ENCODE measurements at regions not wholly inside any gene's neighbourhood (a gene's known extent, or its start where the extent isn't known, plus 50 kb on each side); places are given as distances from the start of the nearest gene placed in this dataset.

DNA sequence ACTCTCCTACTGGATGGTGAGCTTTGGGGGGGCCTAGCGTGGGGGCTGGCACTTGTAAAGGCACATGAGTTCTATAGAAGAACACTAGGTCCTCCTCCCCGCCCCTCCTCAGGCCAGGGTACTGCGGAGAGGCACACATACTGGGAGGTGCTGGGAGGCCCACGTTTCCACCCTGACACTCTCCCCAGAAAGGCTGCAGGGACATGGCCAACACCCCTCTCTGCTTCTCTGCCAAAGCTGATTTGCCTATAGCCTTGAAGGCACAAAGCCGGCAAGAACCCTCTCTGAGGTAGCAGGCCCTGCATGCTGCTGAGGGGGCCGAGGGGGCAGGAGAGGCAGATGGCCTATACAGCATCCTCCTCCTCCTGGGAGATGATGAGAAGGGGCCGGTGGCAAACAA is 112.8 kb downstream of the BUD13 start:
- no peaks in the 10 kb centered on the region for H3K36me3 ChIP-seq (ENCODE audit: low read depth, missing control alignments)
- H3K4me1 ChIP-seq, result no peaks in the 10 kb centered on the region
- no peak for DNase-seq
- H3K9me3 ChIP-seq, result no peaks in the 10 kb centered on the region
- WGBS, 2 donors, result 68% methylated on average over 7 of the region's 7 CpGs
- H3K27ac ChIP-seq, result no peak overlapping the region
- H3K4me3 ChIP-seq, result no peak overlapping the region
- TF ChIP-seq, protein P1, sequence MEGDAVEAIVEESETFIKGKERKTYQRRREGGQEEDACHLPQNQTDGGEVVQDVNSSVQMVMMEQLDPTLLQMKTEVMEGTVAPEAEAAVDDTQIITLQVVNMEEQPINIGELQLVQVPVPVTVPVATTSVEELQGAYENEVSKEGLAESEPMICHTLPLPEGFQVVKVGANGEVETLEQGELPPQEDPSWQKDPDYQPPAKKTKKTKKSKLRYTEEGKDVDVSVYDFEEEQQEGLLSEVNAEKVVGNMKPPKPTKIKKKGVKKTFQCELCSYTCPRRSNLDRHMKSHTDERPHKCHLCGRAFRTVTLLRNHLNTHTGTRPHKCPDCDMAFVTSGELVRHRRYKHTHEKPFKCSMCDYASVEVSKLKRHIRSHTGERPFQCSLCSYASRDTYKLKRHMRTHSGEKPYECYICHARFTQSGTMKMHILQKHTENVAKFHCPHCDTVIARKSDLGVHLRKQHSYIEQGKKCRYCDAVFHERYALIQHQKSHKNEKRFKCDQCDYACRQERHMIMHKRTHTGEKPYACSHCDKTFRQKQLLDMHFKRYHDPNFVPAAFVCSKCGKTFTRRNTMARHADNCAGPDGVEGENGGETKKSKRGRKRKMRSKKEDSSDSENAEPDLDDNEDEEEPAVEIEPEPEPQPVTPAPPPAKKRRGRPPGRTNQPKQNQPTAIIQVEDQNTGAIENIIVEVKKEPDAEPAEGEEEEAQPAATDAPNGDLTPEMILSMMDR (IDR thresholded peaks at IDR 0.05), result no peak
- TF ChIP-seq POLR2A (IDR thresholded peaks at IDR 0.05), result no peak
- intact Hi-C loops (cut with DNase I; ENCODE audit: low total_unique reads), result no loop called here
- no peaks in the 10 kb centered on the region for H3K27me3 ChIP-seq

DNA sequence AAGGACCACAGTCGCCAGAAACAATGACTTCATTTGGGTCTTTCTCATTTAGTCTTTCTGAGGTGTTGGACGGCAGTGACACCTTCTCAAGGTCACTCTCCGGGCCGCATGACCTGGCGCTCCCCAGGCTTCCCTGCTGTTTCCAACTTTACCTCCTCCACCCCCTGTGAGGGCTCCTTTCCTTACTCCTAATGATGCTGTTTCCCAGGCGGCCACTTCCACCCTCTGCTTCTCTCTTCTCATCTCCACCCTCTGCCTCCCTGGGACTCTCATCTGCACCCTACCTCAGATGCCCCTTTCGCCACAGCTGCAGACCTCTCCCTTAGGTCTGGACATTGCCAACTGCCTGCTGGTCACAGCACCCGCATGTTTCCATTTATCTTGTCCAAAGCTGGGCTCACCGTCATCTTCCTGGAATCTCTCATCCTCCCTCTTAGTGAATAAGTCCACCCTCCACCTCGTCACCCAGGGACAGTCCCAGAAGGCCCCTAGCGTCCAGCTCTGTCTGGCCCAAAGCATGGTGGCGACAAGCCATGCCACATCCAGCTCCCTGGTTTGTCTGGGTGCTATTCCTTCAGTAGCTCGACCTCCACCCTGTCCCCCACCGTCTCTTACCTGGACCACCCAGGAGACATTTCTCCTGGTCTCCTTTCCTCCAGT is 113.8 kb downstream of the BUD13 start:
- H3K27ac ChIP-seq, result no peak overlapping the region
- TF ChIP-seq, protein P1 (IDR thresholded peaks at IDR 0.05), result no peak
- no peak for TF ChIP-seq POLR2A (IDR thresholded peaks at IDR 0.05)
- no peak overlapping the region for H3K4me3 ChIP-seq
- DNase-seq, result no peak
- no peaks in the 10 kb centered on the region for H3K4me1 ChIP-seq
- no peaks in the 10 kb centered on the region for H3K36me3 ChIP-seq (ENCODE audit: low read depth, missing control alignments)
- intact Hi-C loops (cut with DNase I; ENCODE audit: low total_unique reads), result no loop called here
- no peaks in the 10 kb centered on the region for H3K27me3 ChIP-seq
- 88 to 89% methylated on average over 14 of the region's 14 CpGs for WGBS, 2 donors
- H3K9me3 ChIP-seq, result no peaks in the 10 kb centered on the region

DNA sequence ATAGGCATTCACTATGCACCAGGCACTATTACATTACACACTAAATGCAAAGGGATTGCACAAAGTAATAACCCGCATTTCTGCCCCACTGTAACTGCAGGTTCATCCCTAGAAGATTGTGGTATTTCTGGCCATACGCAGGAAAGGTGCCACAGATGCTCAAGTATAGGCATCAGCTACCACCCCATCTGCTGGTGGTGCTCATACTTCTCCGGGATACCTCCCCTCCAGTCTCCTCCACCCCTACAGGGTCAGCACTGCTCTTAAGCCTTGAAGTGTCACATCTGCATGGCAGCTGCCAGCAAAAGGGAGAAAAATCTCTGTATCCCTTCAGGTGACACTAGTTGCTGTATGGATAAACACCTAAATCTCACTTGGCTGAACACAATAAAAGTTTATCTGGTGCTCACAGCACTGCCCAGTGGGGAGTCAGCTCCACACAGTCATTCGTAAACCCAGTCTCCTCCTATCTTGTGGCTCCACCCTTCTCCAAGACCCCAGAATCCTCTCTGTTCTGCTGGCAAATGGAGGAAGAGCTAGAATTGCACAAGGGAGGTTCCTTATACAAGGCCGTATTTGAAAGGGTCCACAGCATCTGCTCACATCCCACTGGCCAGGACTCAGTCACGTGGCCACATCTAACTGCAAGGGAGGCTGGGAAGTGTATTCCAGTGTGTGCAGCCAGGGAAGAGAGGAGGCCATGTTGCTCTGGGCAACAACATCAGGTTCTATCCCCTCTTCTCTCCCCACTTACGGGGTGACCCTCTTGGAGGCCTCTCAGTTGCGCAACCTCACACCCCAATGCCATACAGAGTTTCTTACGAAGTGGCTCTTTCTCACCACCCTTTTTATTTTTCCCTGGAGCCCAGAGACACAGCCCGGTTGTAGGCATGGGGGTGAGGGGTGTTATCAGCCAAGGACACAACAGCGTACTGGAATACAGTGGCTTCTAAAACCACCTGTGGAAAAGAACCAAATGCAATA is 114.7 kb downstream of the BUD13 start:
- TF ChIP-seq POLR2A (IDR thresholded peaks at IDR 0.05), result no peak
- TF ChIP-seq, protein P1 (IDR thresholded peaks at IDR 0.05), result no peak
- WGBS, 2 donors, result 87 to 88% methylated on average over 11 of the region's 11 CpGs
- Histone ChIP-seq H3K4me1 (no peaks in the 10 kb centered on the region), H3K27me3 (no peaks in the 10 kb centered on the region), H3K9me3 (no peaks in the 10 kb centered on the region), H3K4me3 (no peak overlapping the region), H3K36me3 (ENCODE audit: low read depth, missing control alignments) (no peaks in the 10 kb centered on the region), H3K27ac (no peak overlapping the region)
- intact Hi-C loops (cut with DNase I; ENCODE audit: low total_unique reads), result no loop called here
- no peak for DNase-seq

DNA sequence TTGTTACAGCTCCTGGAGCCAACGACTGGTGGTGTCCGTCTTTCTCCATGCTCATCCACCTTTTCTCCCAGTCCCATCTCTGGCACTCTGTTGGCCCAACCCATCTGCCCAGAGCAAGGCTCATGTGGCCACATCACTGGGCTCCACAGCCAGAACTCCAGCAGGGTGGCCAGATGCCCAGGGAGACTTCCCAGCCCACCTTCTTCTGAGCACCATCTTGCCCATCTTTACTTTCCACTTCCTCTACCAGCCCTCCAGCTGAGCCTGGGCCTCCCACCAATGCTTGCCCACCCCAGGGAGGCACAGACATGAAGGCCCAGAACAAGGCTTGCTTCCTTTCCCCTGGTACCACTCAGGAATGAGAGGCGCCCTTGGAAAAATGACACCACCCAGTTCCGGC is 116.8 kb downstream of the BUD13 start:
- Histone ChIP-seq H3K36me3 (ENCODE audit: low read depth, missing control alignments) (no peaks in the 10 kb centered on the region), H3K4me1 (no peaks in the 10 kb centered on the region), H3K27ac (no peak overlapping the region), H3K4me3 (no peak overlapping the region), H3K9me3 (no peaks in the 10 kb centered on the region), H3K27me3 (no peaks in the 10 kb centered on the region)
- DNase-seq, result no peak
- TF ChIP-seq, protein P1 (IDR thresholded peaks at IDR 0.05), result no peak
- no peak for TF ChIP-seq POLR2A (IDR thresholded peaks at IDR 0.05)
- intact Hi-C loops (cut with DNase I; ENCODE audit: low total_unique reads), result no loop called here
- WGBS, 2 donors, result 89% methylated on average over 4 of the region's 4 CpGs
